ENCODE measurements at regions not wholly inside any gene's neighbourhood (a gene's known extent, or its start where the extent isn't known, plus 50 kb on each side); places are given as distances from the start of the nearest gene placed in this dataset.

DNA sequence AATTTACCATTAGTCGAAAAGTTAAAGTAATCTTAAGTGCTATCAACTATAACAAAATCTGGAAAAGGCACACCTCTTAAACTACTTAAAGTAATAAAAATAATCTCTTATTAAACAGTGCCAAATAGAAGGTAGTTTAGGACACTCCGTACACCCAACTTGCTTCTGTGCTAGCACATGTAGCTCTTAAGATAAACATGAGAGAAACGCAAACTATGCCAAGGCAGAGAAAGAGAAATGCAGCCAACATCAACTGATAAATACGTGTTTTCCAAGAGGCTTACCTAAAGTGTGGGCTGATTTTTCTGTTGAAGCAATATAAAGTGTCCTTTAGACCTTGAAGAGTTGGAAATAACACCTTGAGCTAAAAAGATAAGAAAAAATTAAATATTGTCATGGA is 480.6 kb upstream of the DAB2 start:
- no peak for DNase-seq
- Histone ChIP-seq H3K27me3 (no peaks in the 10 kb centered on the region), H3K4me1 (no peaks in the 10 kb centered on the region), H3K36me3 (no peaks in the 10 kb centered on the region), H3K27ac (no peak overlapping the region), H3K4me3 (no peak overlapping the region), H3K9me3 (no peaks in the 10 kb centered on the region)
- intact Hi-C loops (cut with DNase I; ENCODE audit: low total_unique reads), result no loop called here
- no peak for TF ChIP-seq POLR2A (IDR thresholded peaks at IDR 0.05)
- TF ChIP-seq, protein P1, sequence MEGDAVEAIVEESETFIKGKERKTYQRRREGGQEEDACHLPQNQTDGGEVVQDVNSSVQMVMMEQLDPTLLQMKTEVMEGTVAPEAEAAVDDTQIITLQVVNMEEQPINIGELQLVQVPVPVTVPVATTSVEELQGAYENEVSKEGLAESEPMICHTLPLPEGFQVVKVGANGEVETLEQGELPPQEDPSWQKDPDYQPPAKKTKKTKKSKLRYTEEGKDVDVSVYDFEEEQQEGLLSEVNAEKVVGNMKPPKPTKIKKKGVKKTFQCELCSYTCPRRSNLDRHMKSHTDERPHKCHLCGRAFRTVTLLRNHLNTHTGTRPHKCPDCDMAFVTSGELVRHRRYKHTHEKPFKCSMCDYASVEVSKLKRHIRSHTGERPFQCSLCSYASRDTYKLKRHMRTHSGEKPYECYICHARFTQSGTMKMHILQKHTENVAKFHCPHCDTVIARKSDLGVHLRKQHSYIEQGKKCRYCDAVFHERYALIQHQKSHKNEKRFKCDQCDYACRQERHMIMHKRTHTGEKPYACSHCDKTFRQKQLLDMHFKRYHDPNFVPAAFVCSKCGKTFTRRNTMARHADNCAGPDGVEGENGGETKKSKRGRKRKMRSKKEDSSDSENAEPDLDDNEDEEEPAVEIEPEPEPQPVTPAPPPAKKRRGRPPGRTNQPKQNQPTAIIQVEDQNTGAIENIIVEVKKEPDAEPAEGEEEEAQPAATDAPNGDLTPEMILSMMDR (IDR thresholded peaks at IDR 0.05), result no peak

DNA sequence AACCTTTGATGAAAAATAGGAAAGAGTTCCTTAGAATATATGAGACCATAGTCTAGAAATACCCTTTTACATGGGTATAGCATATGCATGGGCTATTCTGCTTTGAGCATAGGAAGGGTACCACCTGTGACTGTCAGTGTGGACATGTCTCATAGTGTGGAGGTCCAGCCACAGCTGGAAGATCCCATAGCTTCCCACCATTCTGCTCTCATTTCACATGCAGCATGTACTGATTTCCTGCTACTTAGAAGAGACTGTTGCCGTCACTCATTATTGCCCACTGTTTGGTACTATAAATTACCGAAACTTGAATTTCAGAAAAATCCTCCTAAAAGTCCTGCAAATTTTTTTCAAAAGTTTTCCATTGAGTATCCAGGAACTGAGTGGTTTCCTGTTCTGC is 477.8 kb upstream of the DAB2 start:
- DNase-seq, result no peak
- no peak overlapping the region for H3K4me3 ChIP-seq
- no peaks in the 10 kb centered on the region for H3K9me3 ChIP-seq
- H3K36me3 ChIP-seq, result no peaks in the 10 kb centered on the region
- no peaks in the 10 kb centered on the region for H3K4me1 ChIP-seq
- TF ChIP-seq, protein P1 (IDR thresholded peaks at IDR 0.05), result no peak
- no peak for TF ChIP-seq POLR2A (IDR thresholded peaks at IDR 0.05)
- intact Hi-C loops (cut with DNase I; ENCODE audit: low total_unique reads), result no loop called here
- no peaks in the 10 kb centered on the region for H3K27me3 ChIP-seq
- H3K27ac ChIP-seq, result no peak overlapping the region

DNA sequence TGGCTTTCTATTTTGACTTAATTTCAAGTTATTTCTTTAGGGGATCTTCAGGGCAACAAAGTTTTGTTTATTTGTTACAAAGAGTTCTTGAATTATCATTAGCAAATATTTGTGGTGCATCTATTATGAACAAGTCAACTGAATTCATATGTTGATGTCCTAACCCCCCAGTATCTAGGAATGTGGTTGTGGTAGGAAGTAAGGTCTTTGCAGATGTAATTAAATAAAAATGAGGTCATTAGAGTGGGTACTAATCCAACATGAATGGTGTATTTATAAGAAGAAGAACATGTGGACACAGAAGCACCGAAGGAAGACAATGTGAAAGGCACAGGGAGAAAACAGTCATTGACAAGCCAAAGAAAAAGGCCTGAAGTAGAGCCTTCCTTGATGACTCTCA is 474.0 kb upstream of the DAB2 start:
- no peaks in the 10 kb centered on the region for H3K27me3 ChIP-seq
- intact Hi-C loops (cut with DNase I; ENCODE audit: low total_unique reads), result no loop called here
- no peak overlapping the region for H3K4me3 ChIP-seq
- H3K27ac ChIP-seq, result no peak overlapping the region
- H3K36me3 ChIP-seq, result no peaks in the 10 kb centered on the region
- TF ChIP-seq, protein P1 (IDR thresholded peaks at IDR 0.05), result no peak
- TF ChIP-seq POLR2A (IDR thresholded peaks at IDR 0.05), result no peak
- no peak for DNase-seq
- H3K4me1 ChIP-seq, result no peaks in the 10 kb centered on the region
- no peaks in the 10 kb centered on the region for H3K9me3 ChIP-seq

DNA sequence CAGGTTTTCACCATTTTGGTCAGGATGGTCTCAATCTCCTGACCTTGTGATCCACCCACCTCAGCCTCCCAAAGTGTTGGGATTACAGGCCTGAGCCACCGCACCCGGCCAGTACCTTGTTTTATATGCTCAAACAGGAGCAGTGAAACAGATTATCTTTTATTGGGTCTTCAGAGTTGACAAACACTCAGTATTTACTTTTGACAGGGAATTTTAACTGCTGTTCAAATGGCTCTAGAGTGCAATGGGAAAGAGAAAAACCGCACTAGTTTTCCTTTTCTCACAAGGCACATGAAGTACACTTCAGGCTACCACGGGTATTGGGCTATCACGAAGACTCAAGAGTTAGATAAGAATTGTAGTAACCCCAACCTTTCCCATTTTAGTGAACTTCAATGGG is 471.9 kb upstream of the DAB2 start:
- Histone ChIP-seq H3K27me3 (no peaks in the 10 kb centered on the region), H3K9me3 (no peaks in the 10 kb centered on the region), H3K36me3 (no peaks in the 10 kb centered on the region), H3K4me3 (no peak overlapping the region), H3K4me1 (no peaks in the 10 kb centered on the region), H3K27ac (no peak overlapping the region)
- DNase-seq, result no peak
- TF ChIP-seq, protein P1 (IDR thresholded peaks at IDR 0.05), result no peak
- no peak for TF ChIP-seq POLR2A (IDR thresholded peaks at IDR 0.05)
- intact Hi-C loops (cut with DNase I; ENCODE audit: low total_unique reads), result no loop called here

DNA sequence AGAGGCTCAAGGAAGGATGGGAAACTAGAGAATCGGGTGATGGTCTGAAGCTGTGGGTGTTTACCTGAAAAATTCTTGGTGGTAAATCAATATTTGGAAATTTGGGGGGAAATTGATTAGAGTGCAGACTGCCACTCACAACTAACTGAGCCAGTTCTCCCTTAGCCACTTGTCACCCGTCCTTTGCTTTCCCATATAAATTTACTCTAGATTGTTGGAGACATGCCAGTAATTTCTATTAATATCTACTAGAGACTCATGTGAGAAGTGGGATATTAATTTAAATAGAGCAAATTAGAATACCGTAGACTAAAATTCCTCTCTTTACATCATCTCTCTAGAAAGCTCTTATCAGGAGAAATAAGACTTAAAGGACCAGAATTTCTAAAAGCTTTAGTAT is 471.3 kb upstream of the DAB2 start:
- intact Hi-C loops (cut with DNase I; ENCODE audit: low total_unique reads), result no loop called here
- TF ChIP-seq, protein P1 (IDR thresholded peaks at IDR 0.05), result no peak
- no peak for TF ChIP-seq POLR2A (IDR thresholded peaks at IDR 0.05)
- H3K27me3 ChIP-seq, result no peaks in the 10 kb centered on the region
- no peak overlapping the region for H3K27ac ChIP-seq
- H3K36me3 ChIP-seq, result no peaks in the 10 kb centered on the region
- no peak overlapping the region for H3K4me3 ChIP-seq
- DNase-seq, result no peak
- no peaks in the 10 kb centered on the region for H3K9me3 ChIP-seq
- H3K4me1 ChIP-seq, result no peaks in the 10 kb centered on the region

Measured in uterus (tissue), 3 donors.